HEK293 (cell line): ENCODE measurements at regions not wholly inside any gene's neighbourhood (a gene's known extent, or its start where the extent isn't known, plus 50 kb on each side); places are given as distances from the start of the nearest gene placed in this dataset.

Experiments used
- MYNN ChIP-seq: fragments of 450-650 bp; formaldehyde crosslinking; IDR thresholded peaks from 2 replicates; pipeline ENCODE4 v1.5.1; 2016; ENCODE audit warnings: missing biosample characterization, missing genetic modification characterization, borderline replicate concordance
- ZBTB8A ChIP-seq: fragments of 450-650 bp; formaldehyde crosslinking; IDR thresholded peaks from 2 replicates; pipeline ENCODE4 v1.5.1; 2016; ENCODE audit warnings: missing biosample characterization, missing genetic modification characterization
- ZNF654 ChIP-seq: fragments of 450-650 bp; formaldehyde crosslinking; IDR thresholded peaks from 2 replicates; pipeline ENCODE4 v1.5.1; 2016; ENCODE audit warnings: low read depth, missing biosample characterization, missing genetic modification characterization
- TF ChIP-seq, protein P1 (sequence below): fragments of 450-650 bp; formaldehyde crosslinking; IDR thresholded peaks from 2 replicates; pipeline ENCODE4 v1.5.1; 2016; ENCODE audit warnings: missing biosample characterization, missing genetic modification characterization
- TF ChIP-seq, protein P2 (sequence below): fragments of 450-650 bp; formaldehyde crosslinking; IDR thresholded peaks from 2 replicates; pipeline ENCODE4 v1.5.1; 2016; ENCODE audit warnings: missing biosample characterization, missing genetic modification characterization

DNA sequence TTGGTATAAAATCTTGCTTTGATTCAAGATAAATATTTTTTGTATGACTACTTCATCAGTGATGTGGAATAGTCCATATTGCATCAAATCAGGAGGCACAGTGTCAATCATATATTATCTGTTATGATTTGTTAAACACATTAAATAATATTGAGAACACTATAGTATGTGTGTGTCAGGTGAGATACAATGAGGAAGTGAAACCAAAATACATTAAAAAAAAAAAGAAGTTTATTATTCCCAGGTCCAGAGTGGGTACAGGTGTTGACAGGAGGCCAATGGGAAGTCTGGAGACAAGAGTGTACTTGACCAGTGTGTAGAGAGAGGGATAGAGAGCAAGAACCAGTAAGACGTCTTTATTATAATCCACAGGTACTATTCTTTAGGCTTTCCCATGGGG lies 292.6 kb downstream of the FSIP2 start:
- no peak for TF ChIP-seq ZNF654 (tag by site-specific recombination)
- TF ChIP-seq, protein P1, sequence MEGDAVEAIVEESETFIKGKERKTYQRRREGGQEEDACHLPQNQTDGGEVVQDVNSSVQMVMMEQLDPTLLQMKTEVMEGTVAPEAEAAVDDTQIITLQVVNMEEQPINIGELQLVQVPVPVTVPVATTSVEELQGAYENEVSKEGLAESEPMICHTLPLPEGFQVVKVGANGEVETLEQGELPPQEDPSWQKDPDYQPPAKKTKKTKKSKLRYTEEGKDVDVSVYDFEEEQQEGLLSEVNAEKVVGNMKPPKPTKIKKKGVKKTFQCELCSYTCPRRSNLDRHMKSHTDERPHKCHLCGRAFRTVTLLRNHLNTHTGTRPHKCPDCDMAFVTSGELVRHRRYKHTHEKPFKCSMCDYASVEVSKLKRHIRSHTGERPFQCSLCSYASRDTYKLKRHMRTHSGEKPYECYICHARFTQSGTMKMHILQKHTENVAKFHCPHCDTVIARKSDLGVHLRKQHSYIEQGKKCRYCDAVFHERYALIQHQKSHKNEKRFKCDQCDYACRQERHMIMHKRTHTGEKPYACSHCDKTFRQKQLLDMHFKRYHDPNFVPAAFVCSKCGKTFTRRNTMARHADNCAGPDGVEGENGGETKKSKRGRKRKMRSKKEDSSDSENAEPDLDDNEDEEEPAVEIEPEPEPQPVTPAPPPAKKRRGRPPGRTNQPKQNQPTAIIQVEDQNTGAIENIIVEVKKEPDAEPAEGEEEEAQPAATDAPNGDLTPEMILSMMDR (tag by site-specific recombination), result no peak
- no peak for TF ChIP-seq ZBTB8A (tag by site-specific recombination)
- TF ChIP-seq MYNN (tag by site-specific recombination), result no peak
- TF ChIP-seq, protein P2, sequence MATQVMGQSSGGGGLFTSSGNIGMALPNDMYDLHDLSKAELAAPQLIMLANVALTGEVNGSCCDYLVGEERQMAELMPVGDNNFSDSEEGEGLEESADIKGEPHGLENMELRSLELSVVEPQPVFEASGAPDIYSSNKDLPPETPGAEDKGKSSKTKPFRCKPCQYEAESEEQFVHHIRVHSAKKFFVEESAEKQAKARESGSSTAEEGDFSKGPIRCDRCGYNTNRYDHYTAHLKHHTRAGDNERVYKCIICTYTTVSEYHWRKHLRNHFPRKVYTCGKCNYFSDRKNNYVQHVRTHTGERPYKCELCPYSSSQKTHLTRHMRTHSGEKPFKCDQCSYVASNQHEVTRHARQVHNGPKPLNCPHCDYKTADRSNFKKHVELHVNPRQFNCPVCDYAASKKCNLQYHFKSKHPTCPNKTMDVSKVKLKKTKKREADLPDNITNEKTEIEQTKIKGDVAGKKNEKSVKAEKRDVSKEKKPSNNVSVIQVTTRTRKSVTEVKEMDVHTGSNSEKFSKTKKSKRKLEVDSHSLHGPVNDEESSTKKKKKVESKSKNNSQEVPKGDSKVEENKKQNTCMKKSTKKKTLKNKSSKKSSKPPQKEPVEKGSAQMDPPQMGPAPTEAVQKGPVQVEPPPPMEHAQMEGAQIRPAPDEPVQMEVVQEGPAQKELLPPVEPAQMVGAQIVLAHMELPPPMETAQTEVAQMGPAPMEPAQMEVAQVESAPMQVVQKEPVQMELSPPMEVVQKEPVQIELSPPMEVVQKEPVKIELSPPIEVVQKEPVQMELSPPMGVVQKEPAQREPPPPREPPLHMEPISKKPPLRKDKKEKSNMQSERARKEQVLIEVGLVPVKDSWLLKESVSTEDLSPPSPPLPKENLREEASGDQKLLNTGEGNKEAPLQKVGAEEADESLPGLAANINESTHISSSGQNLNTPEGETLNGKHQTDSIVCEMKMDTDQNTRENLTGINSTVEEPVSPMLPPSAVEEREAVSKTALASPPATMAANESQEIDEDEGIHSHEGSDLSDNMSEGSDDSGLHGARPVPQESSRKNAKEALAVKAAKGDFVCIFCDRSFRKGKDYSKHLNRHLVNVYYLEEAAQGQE (tag by site-specific recombination), result no peak
